Calu3 (cell line): ENCODE measurements at regions not wholly inside any gene's neighbourhood (a gene's known extent, or its start where the extent isn't known, plus 50 kb on each side); places are given as distances from the start of the nearest gene placed in this dataset.

Experiments used
- BruUV-seq: library from RNA; stranded (reverse); fragments of 400-500 nt; replicated peaks from 2 replicates; lab custom pipeline; 2021; lab: Mats Ljungman, UMichigan
- CTCF ChIA-PET: fragments of 300-600 bp; sonication (Branson Sonifier 250); formaldehyde crosslinking; loops from one replicate; lab custom pipeline; 2022; ENCODE audit warnings: antibody characterized with exemption; lab: Charles Lee
- DNase-seq: peaks from one replicate; pipeline ENCODE4 v3.0.0; 2022
- H3K27ac Mint-ChIP-seq: one replicate; pipeline ENCODE4 v1.8.0; 2022; ENCODE audit warnings: mixed read lengths; ENCODE audit not compliant: unreplicated experiment
- H3K27me3 Mint-ChIP-seq: one replicate; pipeline ENCODE4 v1.8.0; 2022; ENCODE audit warnings: mixed read lengths; ENCODE audit not compliant: unreplicated experiment
- H3K36me3 Mint-ChIP-seq: one replicate; pipeline ENCODE4 v1.8.0; 2022; ENCODE audit warnings: mild to moderate bottlenecking, moderate library complexity, mixed read lengths; ENCODE audit not compliant: insufficient read depth, unreplicated experiment
- H3K4me1 Mint-ChIP-seq: one replicate; pipeline ENCODE4 v1.8.0; 2022; ENCODE audit warnings: mild to moderate bottlenecking, low read depth, mixed read lengths; ENCODE audit not compliant: unreplicated experiment
- H3K4me3 Mint-ChIP-seq: one replicate; pipeline ENCODE4 v1.8.0; 2022; ENCODE audit warnings: mild to moderate bottlenecking, low read depth, moderate library complexity, mixed read lengths; ENCODE audit not compliant: unreplicated experiment
- H3K9me3 Mint-ChIP-seq: one replicate; pipeline ENCODE4 v1.8.0; 2022; ENCODE audit warnings: low read depth, mixed read lengths; ENCODE audit not compliant: unreplicated experiment
- intact Hi-C: fragments of 100-400 bp; cut with micrococcal nuclease; formaldehyde crosslinking; loops from one replicate; pipeline ENCODE4 v1.10.0; 2022; ENCODE audit not compliant: unreplicated experiment
- TF ChIP-seq, protein P1 (sequence below): fragments of 200-600 bp; IDR thresholded peaks from one replicate; pipeline ENCODE4 v1.8.0; 2022; ENCODE audit warnings: antibody characterized with exemption; ENCODE audit not compliant: unreplicated experiment

DNA sequence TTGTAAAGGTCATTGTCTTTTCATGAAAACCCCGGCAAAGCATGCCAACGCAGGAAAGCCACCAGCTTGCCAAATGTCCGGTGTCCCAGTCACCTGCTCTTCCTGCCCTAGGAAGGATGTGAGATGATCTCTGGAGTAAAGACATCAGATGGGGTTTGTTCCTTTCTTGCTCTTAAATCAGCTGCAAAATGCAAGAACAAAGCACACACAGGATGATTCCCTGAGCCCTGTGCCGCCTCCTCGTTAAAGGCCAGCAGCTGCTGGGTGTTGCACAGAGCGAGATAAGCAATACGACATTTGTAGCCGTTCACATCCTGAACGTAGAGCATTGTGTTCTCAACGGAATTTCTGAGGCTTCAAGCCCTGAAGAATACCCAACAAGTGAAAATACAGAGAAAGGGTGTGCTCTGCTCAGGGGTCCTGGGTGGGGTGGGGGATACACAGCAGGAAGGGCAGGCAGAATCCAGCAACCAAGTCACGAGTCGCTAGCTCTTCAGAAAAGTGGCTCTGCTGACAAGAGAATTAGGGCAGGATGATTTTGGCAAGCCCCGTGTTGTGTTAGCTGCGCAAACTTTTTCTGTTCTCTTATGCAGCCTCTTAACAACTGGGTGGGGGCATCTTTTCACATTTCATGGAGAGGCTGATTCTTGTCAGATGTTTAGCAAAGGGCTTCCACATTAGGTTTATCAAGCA, 229.2 kb upstream of the MAP3K1 start:
- Mint-ChIP-seq H3K36me3 (no peaks in the 10 kb centered on the region), H3K4me1 (no peaks in the 10 kb centered on the region), H3K4me3 (no peak overlapping the region), H3K27ac (no peak overlapping the region), H3K9me3 (peaks cover 3% of the 10 kb centered on the region), H3K27me3 (no peaks in the 10 kb centered on the region)
- DNase-seq: no peak
- BruUV-seq: no TSS peak
- TF ChIP-seq, protein P1, sequence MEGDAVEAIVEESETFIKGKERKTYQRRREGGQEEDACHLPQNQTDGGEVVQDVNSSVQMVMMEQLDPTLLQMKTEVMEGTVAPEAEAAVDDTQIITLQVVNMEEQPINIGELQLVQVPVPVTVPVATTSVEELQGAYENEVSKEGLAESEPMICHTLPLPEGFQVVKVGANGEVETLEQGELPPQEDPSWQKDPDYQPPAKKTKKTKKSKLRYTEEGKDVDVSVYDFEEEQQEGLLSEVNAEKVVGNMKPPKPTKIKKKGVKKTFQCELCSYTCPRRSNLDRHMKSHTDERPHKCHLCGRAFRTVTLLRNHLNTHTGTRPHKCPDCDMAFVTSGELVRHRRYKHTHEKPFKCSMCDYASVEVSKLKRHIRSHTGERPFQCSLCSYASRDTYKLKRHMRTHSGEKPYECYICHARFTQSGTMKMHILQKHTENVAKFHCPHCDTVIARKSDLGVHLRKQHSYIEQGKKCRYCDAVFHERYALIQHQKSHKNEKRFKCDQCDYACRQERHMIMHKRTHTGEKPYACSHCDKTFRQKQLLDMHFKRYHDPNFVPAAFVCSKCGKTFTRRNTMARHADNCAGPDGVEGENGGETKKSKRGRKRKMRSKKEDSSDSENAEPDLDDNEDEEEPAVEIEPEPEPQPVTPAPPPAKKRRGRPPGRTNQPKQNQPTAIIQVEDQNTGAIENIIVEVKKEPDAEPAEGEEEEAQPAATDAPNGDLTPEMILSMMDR: no peak
- intact Hi-C loops: no loop called here
- CTCF ChIA-PET: no interaction called here

DNA sequence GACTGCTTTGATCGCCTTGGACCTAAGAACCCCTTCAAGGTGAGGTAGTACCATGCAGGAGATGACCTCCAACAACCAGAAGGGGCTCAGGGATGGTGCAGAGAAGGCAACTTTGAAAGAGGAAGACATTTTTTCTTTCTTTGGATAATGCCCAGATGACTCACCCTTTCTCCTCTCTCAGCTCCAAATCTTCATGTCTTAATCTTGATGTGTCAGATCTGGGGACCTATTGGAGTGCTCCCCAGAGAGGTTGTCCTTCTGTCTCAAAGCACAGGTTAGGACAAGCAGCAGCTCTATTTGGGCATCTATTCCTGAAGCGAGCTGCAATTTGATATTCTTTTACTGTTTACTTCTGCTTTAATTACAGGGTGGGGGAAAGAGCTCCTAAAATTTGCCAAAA, 229.9 kb upstream of the MAP3K1 start:
- Mint-ChIP-seq H3K27ac (no peak overlapping the region), H3K27me3 (no peaks in the 10 kb centered on the region), H3K4me1 (no peaks in the 10 kb centered on the region), H3K4me3 (no peak overlapping the region), H3K36me3 (no peaks in the 10 kb centered on the region), H3K9me3 (peaks cover 3% of the 10 kb centered on the region)
- DNase-seq: no peak
- no TSS peak for BruUV-seq
- intact Hi-C loops: no loop called here
- CTCF ChIA-PET: no interaction called here
- TF ChIP-seq, protein P1: no peak

DNA sequence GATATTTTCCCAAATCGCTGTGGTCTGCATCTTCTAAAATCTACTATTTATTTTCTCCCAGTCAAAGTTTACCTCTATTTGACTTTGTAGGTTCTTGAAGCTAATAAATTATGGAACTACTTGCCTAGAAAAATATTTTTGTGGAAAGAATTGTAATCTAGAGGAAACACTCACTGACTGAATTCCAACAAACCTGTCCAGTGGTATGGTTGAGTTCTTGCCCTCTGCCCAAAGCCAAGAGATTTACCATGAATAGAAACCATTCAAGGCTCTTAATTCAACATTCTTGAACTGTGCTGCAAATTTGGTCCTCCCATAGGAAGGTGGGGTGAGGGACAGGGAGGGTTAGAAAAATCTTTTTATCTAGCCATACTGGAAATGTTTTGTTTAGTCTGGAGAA, 233.9 kb upstream of the MAP3K1 start:
- DNase-seq: no peak
- H3K4me3 Mint-ChIP-seq: no peak overlapping the region
- CTCF ChIA-PET: no interaction called here
- BruUV-seq: no TSS peak
- no peaks in the 10 kb centered on the region for H3K4me1 Mint-ChIP-seq
- TF ChIP-seq, protein P1: no peak
- H3K27me3 Mint-ChIP-seq: no peaks in the 10 kb centered on the region
- intact Hi-C loops: no loop called here
- H3K36me3 Mint-ChIP-seq: no peaks in the 10 kb centered on the region
- peaks cover 3% of the 10 kb centered on the region for H3K9me3 Mint-ChIP-seq
- H3K27ac Mint-ChIP-seq: no peak overlapping the region

DNA sequence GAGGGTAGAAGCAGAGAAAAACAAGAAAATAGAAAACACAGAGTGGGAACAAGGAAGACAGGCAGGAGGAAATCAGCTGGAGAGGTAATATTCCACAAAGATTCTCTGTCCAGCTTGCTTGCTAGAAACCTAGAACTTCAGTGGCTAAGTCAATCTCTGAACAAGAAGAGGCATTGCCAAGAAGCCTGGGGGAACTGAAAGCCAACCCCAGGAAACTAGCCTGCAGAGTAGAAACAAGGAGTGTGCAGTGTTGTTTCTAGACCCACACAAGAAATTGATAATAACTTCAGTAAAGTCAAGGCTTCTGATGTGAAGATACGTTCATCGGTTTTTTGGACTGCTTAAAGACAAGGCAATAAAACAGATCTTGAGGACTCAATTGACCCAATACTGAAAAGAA, 234.5 kb upstream of the MAP3K1 start:
- BruUV-seq: no TSS peak
- TF ChIP-seq, protein P1: no peak
- peaks cover 3% of the 10 kb centered on the region for H3K9me3 Mint-ChIP-seq
- no peak overlapping the region for H3K27ac Mint-ChIP-seq
- no peak for DNase-seq
- no peaks in the 10 kb centered on the region for H3K36me3 Mint-ChIP-seq
- CTCF ChIA-PET: no interaction called here
- no peaks in the 10 kb centered on the region for H3K4me1 Mint-ChIP-seq
- no peaks in the 10 kb centered on the region for H3K27me3 Mint-ChIP-seq
- intact Hi-C loops: no loop called here
- H3K4me3 Mint-ChIP-seq: no peak overlapping the region
